GM23338 (cell line): ENCODE measurements at regions not wholly inside any gene's neighbourhood (a gene's known extent, or its start where the extent isn't known, plus 50 kb on each side); places are given as distances from the start of the nearest gene placed in this dataset.

ENCODE experiments used
- ATAC-seq: fragments of 200-7000 bp; cut with Tn5 transposase; 3 replicates; pipeline ENCODE4 v1.9.1; 2020
- DNase-seq: peaks from one replicate; pipeline ENCODE4 v3.0.0-alpha.2; 2015; ENCODE audit warnings: low spot score
- H2AFZ ChIP-seq: fragments of 200-600 bp; sonication (generic); 2 replicates; pipeline ENCODE4 v1.8.0; 2016; ENCODE audit warnings: antibody characterized with exemption, mild to moderate bottlenecking, moderate library complexity
- H3F3A ChIP-seq: fragments of 200-600 bp; sonication (generic); replicated peaks from 2 replicates; pipeline ENCODE4 v1.8.0; 2017; ENCODE audit warnings: antibody characterized with exemption, mixed run types, low read depth
- H3K27ac ChIP-seq: fragments of 200-600 bp; sonication (generic); 2 replicates; pipeline ENCODE4 v1.6.1; 2016; ENCODE audit warnings: low read depth
- H3K27me3 ChIP-seq: fragments of 200-600 bp; sonication (generic); 2 replicates; pipeline ENCODE4 v1.8.0; 2016; ENCODE audit warnings: mild to moderate bottlenecking, mixed run types, moderate library complexity; ENCODE audit not compliant: insufficient read depth
- H3K36me3 ChIP-seq: fragments of 200-600 bp; sonication (generic); 2 replicates; pipeline ENCODE4 v1.8.0; 2016; ENCODE audit warnings: mild to moderate bottlenecking; ENCODE audit not compliant: insufficient read depth
- H3K4me1 ChIP-seq: fragments of 200-600 bp; sonication (generic); 2 replicates; pipeline ENCODE4 v1.8.0; 2016; ENCODE audit warnings: mild to moderate bottlenecking, moderate library complexity; ENCODE audit not compliant: insufficient read depth
- H3K4me2 ChIP-seq: fragments of 200-600 bp; sonication (generic); 2 replicates; pipeline ENCODE4 v1.7.1; 2017; ENCODE audit warnings: mixed run types
- H3K4me3 ChIP-seq: fragments of 200-600 bp; sonication (generic); 2 replicates; pipeline ENCODE4 v1.6.1; 2016; ENCODE audit warnings: mixed run types
- H3K79me2 ChIP-seq: fragments of 200-600 bp; sonication (generic); replicated peaks from 2 replicates; pipeline ENCODE4 v1.8.0; 2017; ENCODE audit warnings: mild to moderate bottlenecking; ENCODE audit not compliant: insufficient read depth
- H3K9me2 ChIP-seq: fragments of 200-600 bp; sonication (generic); 2 replicates; pipeline ENCODE4 v1.8.0; 2017; ENCODE audit not compliant: insufficient read depth
- H4K20me1 ChIP-seq: fragments of 200-600 bp; sonication (generic); replicated peaks from 2 replicates; pipeline ENCODE4 v1.8.0; 2017; ENCODE audit warnings: mild to moderate bottlenecking; ENCODE audit not compliant: insufficient read depth
- H3K27ac Mint-ChIP-seq: 2 replicates; pipeline ENCODE4 v1.8.0; 2020; ENCODE audit warnings: inconsistent platforms, mild to moderate bottlenecking, moderate library complexity, mixed read lengths
- H3K27me3 Mint-ChIP-seq: 3 replicates; pipeline ENCODE4 v1.8.0; 2022; ENCODE audit warnings: low read depth, mild to moderate bottlenecking, moderate library complexity, mixed read lengths, inconsistent platforms; ENCODE audit not compliant: insufficient read depth, poor library complexity
- H3K36me3 Mint-ChIP-seq: 3 replicates; pipeline ENCODE4 v1.8.0; 2021; ENCODE audit warnings: low read depth, mild to moderate bottlenecking, inconsistent platforms, moderate library complexity, mixed read lengths
- H3K4me1 Mint-ChIP-seq: 3 replicates; pipeline ENCODE4 v1.8.0; 2020; ENCODE audit warnings: mild to moderate bottlenecking, inconsistent platforms, mixed read lengths
- H3K4me3 Mint-ChIP-seq: 3 replicates; pipeline ENCODE4 v1.8.0; 2021; ENCODE audit warnings: moderate library complexity, mild to moderate bottlenecking, inconsistent platforms, mixed read lengths
- H3K9me3 Mint-ChIP-seq: 3 replicates; pipeline ENCODE4 v1.8.0; 2020; ENCODE audit warnings: moderate library complexity, mild to moderate bottlenecking, inconsistent platforms, mixed read lengths
- CREB1 ChIP-seq: fragments of 250-450 bp; sonication (Bioruptor Pico); IDR thresholded peaks from 2 replicates; pipeline ENCODE4 v1.5.0; 2020; ENCODE audit warnings: low read depth, mild to moderate bottlenecking, moderate library complexity
- EZH2 ChIP-seq: fragments of 200-600 bp; sonication (generic); IDR thresholded peaks from one replicate; pipeline ENCODE4 v1.8.0; 2017; ENCODE audit warnings: antibody characterized with exemption, mild to moderate bottlenecking, low read depth; ENCODE audit not compliant: unreplicated experiment
- JUNB ChIP-seq: IDR thresholded peaks from one replicate; pipeline ENCODE4 v1.6.1; 2016; ENCODE audit warnings: antibody characterized with exemption; ENCODE audit not compliant: unreplicated experiment
- NANOG ChIP-seq: IDR thresholded peaks from 2 replicates; pipeline ENCODE4 v1.6.1; 2016; ENCODE audit warnings: antibody characterized with exemption, borderline replicate concordance
- POLR2AphosphoS5 ChIP-seq: IDR thresholded peaks from 2 replicates; pipeline ENCODE4 v1.6.1; 2016; ENCODE audit warnings: antibody characterized with exemption, low read depth
- STAT1 ChIP-seq: IDR thresholded peaks from one replicate; pipeline ENCODE4 v1.6.1; 2016; ENCODE audit warnings: antibody characterized with exemption; ENCODE audit not compliant: unreplicated experiment
- ZNF331 ChIP-seq: fragments of 250-450 bp; sonication (Bioruptor Pico); IDR thresholded peaks from 2 replicates; pipeline ENCODE4 v1.5.0; 2020; ENCODE audit warnings: low read depth, mild to moderate bottlenecking, moderate library complexity
- TF ChIP-seq, protein P1 (sequence below): fragments of 250-450 bp; sonication (Bioruptor Pico); IDR thresholded peaks from 2 replicates; pipeline ENCODE4 v1.5.0; 2020; ENCODE audit warnings: mild to moderate bottlenecking, moderate library complexity
- TF ChIP-seq, protein P2 (sequence below): IDR thresholded peaks from one replicate; pipeline ENCODE4 v1.6.1; 2018; ENCODE audit warnings: antibody characterized with exemption; ENCODE audit not compliant: unreplicated experiment
- TF ChIP-seq, protein P3 (sequence below): IDR thresholded peaks from 2 replicates; pipeline ENCODE4 v1.6.1; 2016; ENCODE audit warnings: antibody characterized with exemption

DNA sequence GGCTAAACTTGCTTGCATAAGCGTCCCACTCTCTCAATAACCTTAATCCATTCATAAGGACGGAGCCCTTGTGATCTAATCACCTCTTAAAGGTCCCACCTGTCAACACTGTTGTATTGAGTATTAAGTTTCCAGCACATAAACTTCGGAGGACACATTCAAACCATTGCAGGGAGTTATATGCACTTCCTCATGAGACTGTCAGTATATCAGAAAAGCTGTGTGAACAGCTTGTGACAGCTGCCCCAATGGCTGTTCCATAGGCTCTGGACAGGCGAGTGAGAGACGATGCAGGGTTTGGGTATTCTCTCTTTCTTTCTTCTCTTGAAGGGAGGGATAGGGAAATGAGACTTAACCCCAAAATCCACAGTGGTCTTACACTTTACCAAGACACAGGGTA, 64.2 kb upstream of the RPL34 start (continued):
- TF ChIP-seq, protein P1, sequence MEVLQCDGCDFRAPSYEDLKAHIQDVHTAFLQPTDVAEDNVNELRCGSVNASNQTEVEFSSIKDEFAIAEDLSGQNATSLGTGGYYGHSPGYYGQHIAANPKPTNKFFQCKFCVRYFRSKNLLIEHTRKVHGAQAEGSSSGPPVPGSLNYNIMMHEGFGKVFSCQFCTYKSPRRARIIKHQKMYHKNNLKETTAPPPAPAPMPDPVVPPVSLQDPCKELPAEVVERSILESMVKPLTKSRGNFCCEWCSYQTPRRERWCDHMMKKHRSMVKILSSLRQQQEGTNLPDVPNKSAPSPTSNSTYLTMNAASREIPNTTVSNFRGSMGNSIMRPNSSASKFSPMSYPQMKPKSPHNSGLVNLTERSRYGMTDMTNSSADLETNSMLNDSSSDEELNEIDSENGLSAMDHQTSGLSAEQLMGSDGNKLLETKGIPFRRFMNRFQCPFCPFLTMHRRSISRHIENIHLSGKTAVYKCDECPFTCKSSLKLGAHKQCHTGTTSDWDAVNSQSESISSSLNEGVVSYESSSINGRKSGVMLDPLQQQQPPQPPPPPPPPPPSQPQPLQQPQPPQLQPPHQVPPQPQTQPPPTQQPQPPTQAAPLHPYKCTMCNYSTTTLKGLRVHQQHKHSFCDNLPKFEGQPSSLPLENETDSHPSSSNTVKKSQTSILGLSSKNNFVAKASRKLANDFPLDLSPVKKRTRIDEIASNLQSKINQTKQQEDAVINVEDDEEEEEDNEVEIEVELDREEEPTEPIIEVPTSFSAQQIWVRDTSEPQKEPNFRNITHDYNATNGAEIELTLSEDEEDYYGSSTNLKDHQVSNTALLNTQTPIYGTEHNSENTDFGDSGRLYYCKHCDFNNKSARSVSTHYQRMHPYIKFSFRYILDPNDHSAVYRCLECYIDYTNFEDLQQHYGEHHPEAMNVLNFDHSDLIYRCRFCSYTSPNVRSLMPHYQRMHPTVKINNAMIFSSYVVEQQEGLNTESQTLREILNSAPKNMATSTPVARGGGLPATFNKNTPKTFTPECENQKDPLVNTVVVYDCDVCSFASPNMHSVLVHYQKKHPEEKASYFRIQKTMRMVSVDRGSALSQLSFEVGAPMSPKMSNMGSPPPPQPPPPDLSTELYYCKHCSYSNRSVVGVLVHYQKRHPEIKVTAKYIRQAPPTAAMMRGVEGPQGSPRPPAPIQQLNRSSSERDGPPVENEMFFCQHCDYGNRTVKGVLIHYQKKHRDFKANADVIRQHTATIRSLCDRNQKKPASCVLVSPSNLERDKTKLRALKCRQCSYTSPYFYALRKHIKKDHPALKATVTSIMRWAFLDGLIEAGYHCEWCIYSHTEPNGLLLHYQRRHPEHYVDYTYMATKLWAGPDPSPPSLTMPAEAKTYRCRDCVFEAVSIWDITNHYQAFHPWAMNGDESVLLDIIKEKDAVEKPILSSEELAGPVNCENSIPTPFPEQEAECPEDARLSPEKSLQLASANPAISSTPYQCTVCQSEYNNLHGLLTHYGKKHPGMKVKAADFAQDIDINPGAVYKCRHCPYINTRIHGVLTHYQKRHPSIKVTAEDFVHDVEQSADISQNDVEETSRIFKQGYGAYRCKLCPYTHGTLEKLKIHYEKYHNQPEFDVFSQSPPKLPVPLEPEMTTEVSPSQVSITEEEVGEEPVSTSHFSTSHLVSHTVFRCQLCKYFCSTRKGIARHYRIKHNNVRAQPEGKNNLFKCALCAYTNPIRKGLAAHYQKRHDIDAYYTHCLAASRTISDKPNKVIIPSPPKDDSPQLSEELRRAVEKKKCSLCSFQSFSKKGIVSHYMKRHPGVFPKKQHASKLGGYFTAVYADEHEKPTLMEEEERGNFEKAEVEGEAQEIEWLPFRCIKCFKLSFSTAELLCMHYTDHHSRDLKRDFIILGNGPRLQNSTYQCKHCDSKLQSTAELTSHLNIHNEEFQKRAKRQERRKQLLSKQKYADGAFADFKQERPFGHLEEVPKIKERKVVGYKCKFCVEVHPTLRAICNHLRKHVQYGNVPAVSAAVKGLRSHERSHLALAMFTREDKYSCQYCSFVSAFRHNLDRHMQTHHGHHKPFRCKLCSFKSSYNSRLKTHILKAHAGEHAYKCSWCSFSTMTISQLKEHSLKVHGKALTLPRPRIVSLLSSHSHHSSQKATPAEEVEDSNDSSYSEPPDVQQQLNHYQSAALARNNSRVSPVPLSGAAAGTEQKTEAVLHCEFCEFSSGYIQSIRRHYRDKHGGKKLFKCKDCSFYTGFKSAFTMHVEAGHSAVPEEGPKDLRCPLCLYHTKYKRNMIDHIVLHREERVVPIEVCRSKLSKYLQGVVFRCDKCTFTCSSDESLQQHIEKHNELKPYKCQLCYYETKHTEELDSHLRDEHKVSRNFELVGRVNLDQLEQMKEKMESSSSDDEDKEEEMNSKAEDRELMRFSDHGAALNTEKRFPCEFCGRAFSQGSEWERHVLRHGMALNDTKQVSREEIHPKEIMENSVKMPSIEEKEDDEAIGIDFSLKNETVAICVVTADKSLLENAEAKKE, result no peak

DNA sequence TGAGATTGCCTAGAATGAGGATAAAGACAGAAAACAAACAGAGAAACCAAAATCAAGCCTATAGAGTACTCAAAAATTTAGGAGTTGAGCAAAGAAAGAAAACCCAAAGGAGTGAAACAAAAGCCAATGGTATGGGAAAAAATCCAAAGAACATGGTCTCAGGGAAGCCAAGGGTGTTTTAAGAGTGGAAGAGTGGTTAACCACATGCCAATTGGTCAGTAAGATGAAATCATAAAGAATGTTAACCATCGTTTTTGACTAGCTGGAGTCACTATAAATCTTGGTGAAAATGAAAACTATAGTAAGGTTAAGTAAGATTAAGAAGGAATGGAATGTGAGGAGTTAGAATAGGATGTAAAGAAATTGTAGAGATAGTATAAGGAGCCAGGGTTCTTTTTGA, 64.7 kb upstream of the RPL34 start:
- H3K4me1 Mint-ChIP-seq, result no peaks in the 10 kb centered on the region
- H3K79me2 ChIP-seq, result no peaks in the 10 kb centered on the region
- H3K9me2 ChIP-seq, result no peaks in the 10 kb centered on the region
- no peak overlapping the region for H3K27ac ChIP-seq
- no peak overlapping the region for H2AFZ ChIP-seq
- no peaks in the 10 kb centered on the region for H3K36me3 ChIP-seq
- no peaks in the 10 kb centered on the region for H3K9me3 Mint-ChIP-seq
- no peak overlapping the region for H3K4me3 ChIP-seq
- H3K27ac Mint-ChIP-seq, result no peak overlapping the region
- H3F3A ChIP-seq, result no peaks in the 10 kb centered on the region
- no peaks in the 10 kb centered on the region for H3K27me3 Mint-ChIP-seq
- H3K4me2 ChIP-seq, result no peak overlapping the region
- DNase-seq, result no peak
- no peaks in the 10 kb centered on the region for H3K27me3 ChIP-seq
- TF ChIP-seq NANOG, result no peak
- H3K4me1 ChIP-seq, result no peaks in the 10 kb centered on the region; the same call in 1 of the 2 replicates
- H3K36me3 Mint-ChIP-seq, result no peaks in the 10 kb centered on the region
- no peak for ATAC-seq
- H3K4me3 Mint-ChIP-seq, result no peak overlapping the region
- no peaks in the 10 kb centered on the region for H4K20me1 ChIP-seq

DNA sequence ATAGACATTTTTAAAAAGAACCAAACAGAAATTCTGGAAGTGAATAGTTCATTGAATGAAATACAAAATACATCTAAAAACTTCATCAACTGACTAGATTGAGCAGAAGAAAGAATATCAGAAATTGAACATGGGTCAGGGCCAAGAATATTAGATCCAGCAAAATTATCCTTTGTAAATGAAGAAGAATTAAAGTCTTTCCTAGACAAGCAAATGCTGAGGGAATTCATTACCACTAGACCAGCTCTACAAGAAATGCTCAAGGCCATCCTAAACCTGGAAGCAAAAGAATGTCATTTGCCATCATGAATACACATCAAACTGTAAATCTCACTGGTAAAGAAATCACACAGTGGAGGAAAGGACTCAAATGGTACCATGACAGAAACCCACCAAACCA, 72.7 kb upstream of the RPL34 start:
- ATAC-seq, result no peak
- H3K4me1 Mint-ChIP-seq, result no peaks in the 10 kb centered on the region
- Histone ChIP-seq H3K4me3 (no peak overlapping the region), H3K27me3 (no peaks in the 10 kb centered on the region), H3K79me2 (no peaks in the 10 kb centered on the region), H3K4me1 (no peaks in the 10 kb centered on the region), H2AFZ (no peak overlapping the region), H3K9me2 (no peaks in the 10 kb centered on the region), H3K36me3 (no peaks in the 10 kb centered on the region), H4K20me1 (no peaks in the 10 kb centered on the region), H3K4me2 (no peak overlapping the region), H3F3A (no peaks in the 10 kb centered on the region), H3K27ac (no peak overlapping the region)
- H3K4me3 Mint-ChIP-seq, result no peak overlapping the region
- H3K36me3 Mint-ChIP-seq, result no peaks in the 10 kb centered on the region
- no peak overlapping the region for H3K27ac Mint-ChIP-seq
- H3K27me3 Mint-ChIP-seq, result no peaks in the 10 kb centered on the region
- no peak for DNase-seq
- peaks cover 4% of the 10 kb centered on the region; the same call in 1 of the 3 replicates for H3K9me3 Mint-ChIP-seq
- TF ChIP-seq, protein P2, sequence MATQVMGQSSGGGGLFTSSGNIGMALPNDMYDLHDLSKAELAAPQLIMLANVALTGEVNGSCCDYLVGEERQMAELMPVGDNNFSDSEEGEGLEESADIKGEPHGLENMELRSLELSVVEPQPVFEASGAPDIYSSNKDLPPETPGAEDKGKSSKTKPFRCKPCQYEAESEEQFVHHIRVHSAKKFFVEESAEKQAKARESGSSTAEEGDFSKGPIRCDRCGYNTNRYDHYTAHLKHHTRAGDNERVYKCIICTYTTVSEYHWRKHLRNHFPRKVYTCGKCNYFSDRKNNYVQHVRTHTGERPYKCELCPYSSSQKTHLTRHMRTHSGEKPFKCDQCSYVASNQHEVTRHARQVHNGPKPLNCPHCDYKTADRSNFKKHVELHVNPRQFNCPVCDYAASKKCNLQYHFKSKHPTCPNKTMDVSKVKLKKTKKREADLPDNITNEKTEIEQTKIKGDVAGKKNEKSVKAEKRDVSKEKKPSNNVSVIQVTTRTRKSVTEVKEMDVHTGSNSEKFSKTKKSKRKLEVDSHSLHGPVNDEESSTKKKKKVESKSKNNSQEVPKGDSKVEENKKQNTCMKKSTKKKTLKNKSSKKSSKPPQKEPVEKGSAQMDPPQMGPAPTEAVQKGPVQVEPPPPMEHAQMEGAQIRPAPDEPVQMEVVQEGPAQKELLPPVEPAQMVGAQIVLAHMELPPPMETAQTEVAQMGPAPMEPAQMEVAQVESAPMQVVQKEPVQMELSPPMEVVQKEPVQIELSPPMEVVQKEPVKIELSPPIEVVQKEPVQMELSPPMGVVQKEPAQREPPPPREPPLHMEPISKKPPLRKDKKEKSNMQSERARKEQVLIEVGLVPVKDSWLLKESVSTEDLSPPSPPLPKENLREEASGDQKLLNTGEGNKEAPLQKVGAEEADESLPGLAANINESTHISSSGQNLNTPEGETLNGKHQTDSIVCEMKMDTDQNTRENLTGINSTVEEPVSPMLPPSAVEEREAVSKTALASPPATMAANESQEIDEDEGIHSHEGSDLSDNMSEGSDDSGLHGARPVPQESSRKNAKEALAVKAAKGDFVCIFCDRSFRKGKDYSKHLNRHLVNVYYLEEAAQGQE, result no peak
- TF ChIP-seq POLR2AphosphoS5, result no peak
- TF ChIP-seq, protein P3, sequence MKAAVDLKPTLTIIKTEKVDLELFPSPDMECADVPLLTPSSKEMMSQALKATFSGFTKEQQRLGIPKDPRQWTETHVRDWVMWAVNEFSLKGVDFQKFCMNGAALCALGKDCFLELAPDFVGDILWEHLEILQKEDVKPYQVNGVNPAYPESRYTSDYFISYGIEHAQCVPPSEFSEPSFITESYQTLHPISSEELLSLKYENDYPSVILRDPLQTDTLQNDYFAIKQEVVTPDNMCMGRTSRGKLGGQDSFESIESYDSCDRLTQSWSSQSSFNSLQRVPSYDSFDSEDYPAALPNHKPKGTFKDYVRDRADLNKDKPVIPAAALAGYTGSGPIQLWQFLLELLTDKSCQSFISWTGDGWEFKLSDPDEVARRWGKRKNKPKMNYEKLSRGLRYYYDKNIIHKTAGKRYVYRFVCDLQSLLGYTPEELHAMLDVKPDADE, result no peak
- no peak for TF ChIP-seq CREB1
- no peak for TF ChIP-seq EZH2
- TF ChIP-seq JUNB, result no peak
- TF ChIP-seq NANOG, result no peak
- TF ChIP-seq ZNF331 (CRISPR knock-in tag), result no peak
- TF ChIP-seq STAT1, result no peak
